ENCODE measurements at regions not wholly inside any gene's neighbourhood (a gene's known extent, or its start where the extent isn't known, plus 50 kb on each side); places are given as distances from the start of the nearest gene placed in this dataset.

DNA sequence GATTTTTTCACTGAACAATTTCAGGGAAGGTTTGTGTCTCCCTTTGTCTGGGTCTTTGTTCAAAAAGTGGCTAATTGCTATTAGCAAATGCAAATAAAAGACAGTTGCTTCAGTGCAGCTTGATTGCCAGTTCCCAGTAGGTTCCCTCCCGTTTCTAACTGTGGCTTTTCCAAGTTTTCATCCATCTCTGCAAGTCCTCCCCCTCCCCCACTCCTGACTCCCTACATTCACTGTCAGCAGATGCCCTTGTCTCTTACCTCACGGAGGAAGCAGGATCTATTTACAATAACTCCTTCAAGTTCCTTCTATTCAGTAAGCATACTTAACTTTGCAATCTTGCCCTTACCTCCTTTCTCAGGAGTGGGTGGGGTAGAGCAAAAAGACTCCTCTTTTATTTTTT is 55.4 kb upstream of the SCEL start:
- no peak overlapping the region for H3K4me3 ChIP-seq (ENCODE audit: low read depth in 2 of 2, low read length in 1 of 2)
- CTCF ChIA-PET: interaction anchor here (2.9 to 3.6 kb wide), 4 partner anchors 13 to 152 kb away, joined by 20 to 44 read pairs (median 32); partner anchors contain the start of gene MYCBP2
- POLR2A ChIA-PET: no interaction called here
- H3K27me3 ChIP-seq (ENCODE audit: insufficient read depth): no peaks in the 10 kb centered on the region
- H2AFZ ChIP-seq (ENCODE audit: low read depth): no peak overlapping the region
- H3F3A ChIP-seq (replicated peaks; ENCODE audit: insufficient read depth): no peaks in the 10 kb centered on the region
- no peaks in the 10 kb centered on the region; a peak in 1 of 4 replicates for H3K4me1 ChIP-seq (ENCODE audit: control insufficient read depth in 1 of 2, insufficient read depth in 2 of 2, low read depth in 1 of 2, low read length in 1 of 2)
- no peak overlapping the region for H3K27ac ChIP-seq (ENCODE audit: low read depth in 2 of 2, low read length in 1 of 2)
- H4K20me1 ChIP-seq (ENCODE audit: insufficient read depth): no peaks in the 10 kb centered on the region
- TF ChIP-seq USF2 (IDR thresholded peaks at IDR 0.05; ENCODE audit: borderline replicate concordance, low read depth, low read length) (no peak), EP300 (IDR thresholded peaks at IDR 0.05; ENCODE audit: borderline replicate concordance in 1 of 2, low read depth in 1 of 2, low read length in 1 of 2) (no peak), FOXJ3 (CRISPR knock-in tag; IDR thresholded peaks at IDR 0.05) (no peak), PBX3 (IDR thresholded peaks at IDR 0.05) (no peak), RXRA (IDR thresholded peaks at IDR 0.05; ENCODE audit: borderline replicate concordance, low read depth) (no peak), CHD2 (IDR thresholded peaks at IDR 0.05; ENCODE audit: low read length, partially characterized antibody) (no peak), FOXM1 (IDR thresholded peaks at IDR 0.05; ENCODE audit: low read depth) (no peak), NRF1 (IDR thresholded peaks at IDR 0.05; ENCODE audit: low read depth, low read length) (no peak), SMC3 (IDR thresholded peaks at IDR 0.05; ENCODE audit: low read depth, low read length) (no peak), TCF12 (IDR thresholded peaks at IDR 0.05) (no peak), TEAD4 (IDR thresholded peaks at IDR 0.05; ENCODE audit: borderline replicate concordance, insufficient read depth) (no peak), CTCF (IDR thresholded peaks at IDR 0.05) (no peak), GABPA (IDR thresholded peaks at IDR 0.05; ENCODE audit: low read depth) (no peak), TAF1 (IDR thresholded peaks at IDR 0.05; ENCODE audit: borderline replicate concordance, low read depth, low read length) (no peak), FOSL2 (IDR thresholded peaks at IDR 0.05; ENCODE audit: borderline replicate concordance, low read depth) (no peak), EZH2phosphoT487 (IDR thresholded peaks at IDR 0.05; ENCODE audit: borderline replicate concordance, low read depth) (no peak)
- TF ChIP-seq, protein P1, sequence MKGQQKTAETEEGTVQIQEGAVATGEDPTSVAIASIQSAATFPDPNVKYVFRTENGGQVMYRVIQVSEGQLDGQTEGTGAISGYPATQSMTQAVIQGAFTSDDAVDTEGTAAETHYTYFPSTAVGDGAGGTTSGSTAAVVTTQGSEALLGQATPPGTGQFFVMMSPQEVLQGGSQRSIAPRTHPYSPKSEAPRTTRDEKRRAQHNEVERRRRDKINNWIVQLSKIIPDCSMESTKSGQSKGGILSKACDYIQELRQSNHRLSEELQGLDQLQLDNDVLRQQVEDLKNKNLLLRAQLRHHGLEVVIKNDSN (IDR thresholded peaks at IDR 0.05; ENCODE audit: borderline replicate concordance, low read depth): no peak
- H3K9me3 ChIP-seq: no peaks in the 10 kb centered on the region
- H3K79me2 ChIP-seq (ENCODE audit: insufficient read depth): no peaks in the 10 kb centered on the region
- no peak overlapping the region for H3K4me2 ChIP-seq
- H3K9me2 ChIP-seq: no peaks in the 10 kb centered on the region
- no peak for DNase-seq
- WGBS (ENCODE audit: low lambda C conversion rate): 54% methylated on average over 2 of the region's 2 CpGs
- H3K9ac ChIP-seq: no peak overlapping the region
- no peaks in the 10 kb centered on the region for H3K36me3 ChIP-seq (replicated peaks in 1 of 2; ENCODE audit: control insufficient read depth in 1 of 2, insufficient read depth in 2 of 2, low read length in 1 of 2)
